ENCODE measurements at regions not wholly inside any gene's neighbourhood (a gene's known extent, or its start where the extent isn't known, plus 50 kb on each side); places are given as distances from the start of the nearest gene placed in this dataset.
A peak's percentile ranks its signal among the peaks of the same experiment; 100 is the strongest.

GRCh38 chr5:145699846-145700245 lies 135.3 kb downstream of the PRELID2 start:
- no peak for TF ChIP-seq EZH2phosphoT487 (IDR thresholded peaks at IDR 0.05; ENCODE audit: low read depth)
- no peak for TF ChIP-seq CTCF (IDR thresholded peaks at IDR 0.05; ENCODE audit: low read depth, low read length)
- Histone ChIP-seq H3K79me2 (ENCODE audit: low read length) (no peaks in the 10 kb centered on the region), H3K9ac (ENCODE audit: low read length) (no peak overlapping the region), H3K4me2 (ENCODE audit: low read length) (no peak overlapping the region), H2AFZ (ENCODE audit: low read depth, low read length) (no peak overlapping the region), H3K9me3 (ENCODE audit: insufficient read depth, low read length) (no peaks in the 10 kb centered on the region), H3K27ac (ENCODE audit: low read length) (no peak overlapping the region), H3K4me1 (ENCODE audit: low read length) (no peaks in the 10 kb centered on the region), H3K36me3 (replicated peaks; ENCODE audit: low read depth, low read length) (no peaks in the 10 kb centered on the region), H3K27me3 (ENCODE audit: low read depth, low read length) (no peaks in the 10 kb centered on the region; the same call in 1 of the 2 replicates), H4K20me1 (ENCODE audit: insufficient read depth, low read length) (no peaks in the 10 kb centered on the region), H3K4me3 (ENCODE audit: low read length) (no peak overlapping the region)

- no peaks in the 10 kb centered on the region for H3K4me1 ChIP-seq (ENCODE audit: low read length)
- H3K27me3 ChIP-seq (ENCODE audit: low read depth, low read length), result no peaks in the 10 kb centered on the region
- 0 out of 2 replicates have a peak overlapping the region, but pooled peaks have one; percentile 30 for H2AFZ ChIP-seq (ENCODE audit: low read depth, low read length)
- peak; percentile 46 for TF ChIP-seq CTCF (IDR thresholded peaks at IDR 0.05; ENCODE audit: low read depth, low read length)
- TF ChIP-seq EZH2phosphoT487 (IDR thresholded peaks at IDR 0.05; ENCODE audit: low read depth), result no peak
- H3K4me2 ChIP-seq (ENCODE audit: low read length), result no peak overlapping the region
- H3K36me3 ChIP-seq (replicated peaks; ENCODE audit: low read depth, low read length), result no peaks in the 10 kb centered on the region
- no peaks in the 10 kb centered on the region for H3K79me2 ChIP-seq (ENCODE audit: low read length)
- H3K9ac ChIP-seq (ENCODE audit: low read length), result no peak overlapping the region
- no peaks in the 10 kb centered on the region for H4K20me1 ChIP-seq (ENCODE audit: insufficient read depth, low read length)
- H3K9me3 ChIP-seq (ENCODE audit: insufficient read depth, low read length), result no peaks in the 10 kb centered on the region
- no peak overlapping the region for H3K27ac ChIP-seq (ENCODE audit: low read length)
- no peak overlapping the region for H3K4me3 ChIP-seq (ENCODE audit: low read length)
These were observed 137.7 kb downstream of the PRELID2 start for GRCh38 chr5:145697251-145697990.

GRCh38 chr5:145689235-145689634 lies 145.9 kb downstream of the PRELID2 start:
- TF ChIP-seq EZH2phosphoT487 (IDR thresholded peaks at IDR 0.05; ENCODE audit: low read depth) (no peak), CTCF (IDR thresholded peaks at IDR 0.05; ENCODE audit: low read depth, low read length) (no peak)
- H2AFZ ChIP-seq (ENCODE audit: low read depth, low read length), result no peak overlapping the region

GRCh38 chr5:145687943-145688342 lies 147.2 kb downstream of the PRELID2 start:
- Histone ChIP-seq H3K79me2 (ENCODE audit: low read length) (no peaks in the 10 kb centered on the region), H4K20me1 (ENCODE audit: insufficient read depth, low read length) (no peaks in the 10 kb centered on the region), H3K4me2 (ENCODE audit: low read length) (no peak overlapping the region), H3K27me3 (ENCODE audit: low read depth, low read length) (no peaks in the 10 kb centered on the region), H3K27ac (ENCODE audit: low read length) (no peak overlapping the region), H2AFZ (ENCODE audit: low read depth, low read length) (no peak overlapping the region), H3K4me3 (ENCODE audit: low read length) (no peak overlapping the region), H3K9me3 (ENCODE audit: insufficient read depth, low read length) (no peaks in the 10 kb centered on the region), H3K9ac (ENCODE audit: low read length) (no peak overlapping the region), H3K36me3 (replicated peaks; ENCODE audit: low read depth, low read length) (no peaks in the 10 kb centered on the region), H3K4me1 (ENCODE audit: low read length) (peaks cover 9% of the 10 kb centered on the region)
- TF ChIP-seq EZH2phosphoT487 (IDR thresholded peaks at IDR 0.05; ENCODE audit: low read depth) (no peak), CTCF (IDR thresholded peaks at IDR 0.05; ENCODE audit: low read depth, low read length) (no peak)

More at GRCh38 chr5:145689235-145689634, 145.9 kb downstream of the PRELID2 start:
- no peaks in the 10 kb centered on the region for H3K79me2 ChIP-seq (ENCODE audit: low read length)
- no peaks in the 10 kb centered on the region for H3K9me3 ChIP-seq (ENCODE audit: insufficient read depth, low read length)
- H3K4me3 ChIP-seq (ENCODE audit: low read length), result no peak overlapping the region
- no peaks in the 10 kb centered on the region for H3K27me3 ChIP-seq (ENCODE audit: low read depth, low read length)
- H3K36me3 ChIP-seq (replicated peaks; ENCODE audit: low read depth, low read length), result no peaks in the 10 kb centered on the region
- peak overlapping the region; percentile 36 for H3K4me2 ChIP-seq (ENCODE audit: low read length)
- no peaks in the 10 kb centered on the region for H4K20me1 ChIP-seq (ENCODE audit: insufficient read depth, low read length)
- no peak overlapping the region for H3K9ac ChIP-seq (ENCODE audit: low read length)
- H3K27ac ChIP-seq (ENCODE audit: low read length), result no peak overlapping the region
- H3K4me1 ChIP-seq (ENCODE audit: low read length), result peaks cover 9% of the 10 kb centered on the region
